GM21367 (cell line): ENCODE measurements at regions not wholly inside any gene's neighbourhood (a gene's known extent, or its start where the extent isn't known, plus 50 kb on each side); places are given as distances from the start of the nearest gene placed in this dataset.
"Not testable (repeated sequence)": the region's sequence is repeated elsewhere in the genome, so short reads cannot be mapped to it uniquely, and the experiment has no call there.

Experiments
- ATAC-seq: cut with Tn5 transposase; IDR thresholded peaks from one replicate; pipeline ENCODE4 v1.9.1; 2021; ENCODE audit not compliant: unreplicated experiment

GRCh38 chr16:16448423-16448822 is 69.5 kb downstream of the NPIPA7 start:
- ATAC-seq: not testable (repeated sequence)

DNA sequence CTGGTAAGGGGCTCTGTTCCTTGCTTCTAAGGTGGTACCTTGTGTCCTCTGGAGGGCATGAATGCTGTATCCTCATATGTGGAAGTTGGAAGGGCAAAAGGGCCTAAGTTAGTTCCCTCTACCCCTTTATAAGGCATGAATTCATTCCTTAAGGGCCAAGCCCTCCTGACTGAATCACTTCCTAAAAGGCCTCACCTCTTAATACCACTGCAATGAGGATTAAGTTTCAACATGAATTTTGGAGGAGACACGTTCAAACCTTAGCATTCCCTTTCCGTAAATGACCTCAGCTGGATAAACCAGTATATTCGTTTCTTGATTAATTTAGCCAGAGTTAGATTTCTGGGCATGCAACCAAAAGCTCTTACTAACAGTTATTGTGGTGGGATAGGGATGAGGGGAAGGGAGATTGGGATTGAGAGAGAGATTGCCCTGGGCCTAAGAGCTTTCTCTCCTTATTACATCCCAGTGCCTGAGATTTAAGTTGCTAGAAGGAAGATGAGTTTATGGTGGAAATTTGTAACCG is 70.8 kb downstream of the NPIPA7 start:
- not testable (repeated sequence) for ATAC-seq

DNA sequence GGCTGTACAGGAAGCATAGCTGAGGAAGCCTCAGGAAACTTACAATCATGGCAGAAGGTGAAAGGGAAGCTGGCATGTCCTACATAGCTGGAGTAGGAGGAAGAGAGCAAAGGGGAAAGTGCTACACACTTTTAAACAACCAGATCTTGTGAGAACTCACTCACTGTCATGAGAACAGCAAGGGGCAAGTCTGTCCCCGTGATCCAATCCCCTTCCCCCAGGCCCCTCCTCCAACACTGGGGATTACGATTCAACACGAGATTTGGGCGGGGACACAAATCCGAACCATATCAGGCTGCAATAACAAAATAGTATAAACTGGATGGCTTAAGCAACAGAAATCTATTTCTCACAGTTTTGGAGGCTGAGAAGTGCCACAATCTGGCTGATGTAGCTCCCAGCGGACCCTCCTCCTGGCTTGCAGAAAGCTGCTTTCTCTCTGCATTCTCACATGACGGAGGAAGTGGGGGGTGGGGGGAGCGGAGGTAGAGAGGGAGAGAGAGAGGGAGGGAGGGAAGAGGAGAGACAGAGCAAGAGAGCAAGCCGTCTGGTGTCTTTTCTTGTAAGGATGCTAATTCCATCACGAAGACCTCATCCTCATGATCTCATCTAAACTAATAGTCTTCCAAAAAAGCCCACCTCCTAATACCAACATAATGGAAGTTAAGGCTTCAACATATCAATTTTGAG is 72.9 kb downstream of the NPIPA7 start:
- ATAC-seq: not testable (repeated sequence)

DNA sequence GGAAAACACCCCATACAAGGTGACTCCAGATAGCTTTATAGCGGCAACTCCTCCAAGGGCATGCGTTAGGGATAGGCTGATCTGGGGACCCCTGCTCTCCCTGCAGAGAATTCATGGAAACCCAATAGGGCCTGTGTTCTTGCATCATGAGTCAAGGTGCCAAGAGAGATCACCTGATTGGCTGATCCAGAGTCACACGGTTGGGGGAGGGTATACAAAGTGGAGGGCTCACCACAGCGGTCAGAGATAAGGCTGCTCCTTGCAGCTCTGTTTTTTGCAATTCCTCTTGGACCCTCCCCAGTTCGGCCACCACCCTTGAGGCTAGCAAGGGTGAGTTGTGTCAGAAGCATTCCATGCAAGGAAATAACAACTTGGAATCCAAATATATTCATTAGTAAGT is 79.6 kb downstream of the NPIPA7 start:
- ATAC-seq: not testable (repeated sequence)

GRCh38 chr16:16463792-16464191 is 84.9 kb downstream of the NPIPA7 start:
- ATAC-seq: not testable (repeated sequence)

GRCh38 chr16:16488919-16489318 is 110.0 kb downstream of the NPIPA7 start:
- not testable (repeated sequence) for ATAC-seq

DNA sequence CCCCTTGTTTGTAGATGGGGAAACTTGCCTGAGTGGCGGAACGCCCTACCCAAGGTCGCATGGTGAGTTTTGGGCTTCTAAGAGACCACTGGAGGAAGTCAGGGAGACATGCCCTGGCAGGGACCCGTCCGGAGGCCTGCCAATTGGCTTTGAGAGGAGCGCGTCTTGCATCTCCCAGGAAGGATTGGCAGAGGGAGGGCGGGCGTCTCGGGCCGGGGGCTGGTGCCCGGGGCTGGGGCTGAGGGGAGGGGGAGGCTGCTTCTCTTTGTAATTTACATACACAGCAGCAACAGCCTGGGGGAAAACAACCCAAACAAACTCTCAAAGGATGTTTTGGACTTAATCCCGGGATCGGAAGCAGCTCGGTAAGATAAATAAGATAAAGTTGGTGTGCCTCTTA is 110.5 kb downstream of the NPIPA7 start:
- not testable (repeated sequence) for ATAC-seq

DNA sequence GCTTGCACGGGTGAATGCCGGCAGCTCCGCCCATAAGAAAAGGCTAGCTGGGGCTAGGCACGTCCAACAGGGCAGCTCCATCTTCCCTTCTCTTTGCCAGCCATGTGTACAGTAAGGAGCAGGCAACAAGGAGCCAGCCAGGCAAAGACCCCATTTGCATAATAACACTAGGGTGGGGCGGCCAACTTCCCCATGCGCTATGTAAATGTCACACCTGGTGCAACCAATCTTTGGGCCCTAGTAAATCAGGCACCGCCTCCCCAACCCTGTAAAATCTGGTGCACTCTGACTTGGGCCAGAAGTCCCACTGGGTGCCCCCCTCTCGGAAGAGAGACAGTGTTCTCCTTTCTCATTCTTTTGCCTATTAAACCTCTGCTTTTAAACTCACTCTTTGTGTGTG is 115.2 kb downstream of the NPIPA7 start:
- not testable (repeated sequence) for ATAC-seq

- ATAC-seq: not testable (repeated sequence)
These were observed 116.1 kb downstream of the NPIPA7 start for GRCh38 chr16:16494998-16495397.

- ATAC-seq: not testable (repeated sequence)
These were observed 120.9 kb downstream of the NPIPA7 start for GRCh38 chr16:16499875-16500274.

DNA sequence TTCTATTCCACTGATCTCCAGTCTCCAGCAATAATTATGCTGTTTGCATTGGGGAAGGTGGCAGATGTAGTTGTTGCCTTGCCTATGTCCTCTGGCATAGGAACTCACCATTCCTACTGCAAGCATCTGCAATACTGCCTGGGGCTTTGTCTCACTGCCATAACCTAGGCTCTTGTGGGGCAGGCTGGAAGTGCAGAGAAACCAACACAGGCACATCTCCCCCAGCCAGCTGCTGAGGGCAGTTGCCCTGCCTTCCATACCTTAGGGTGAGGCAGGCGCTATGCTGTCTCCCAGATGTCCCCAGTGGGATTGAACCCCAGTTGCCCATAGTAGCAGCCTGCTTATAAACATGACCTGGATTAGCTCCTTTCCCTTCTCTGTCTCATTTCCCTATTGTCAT is 128.1 kb downstream of the NPIPA7 start:
- not testable (repeated sequence) for ATAC-seq

- not testable (repeated sequence) for ATAC-seq
These were observed 129.4 kb downstream of the NPIPA7 start for GRCh38 chr16:16508344-16508743.

DNA sequence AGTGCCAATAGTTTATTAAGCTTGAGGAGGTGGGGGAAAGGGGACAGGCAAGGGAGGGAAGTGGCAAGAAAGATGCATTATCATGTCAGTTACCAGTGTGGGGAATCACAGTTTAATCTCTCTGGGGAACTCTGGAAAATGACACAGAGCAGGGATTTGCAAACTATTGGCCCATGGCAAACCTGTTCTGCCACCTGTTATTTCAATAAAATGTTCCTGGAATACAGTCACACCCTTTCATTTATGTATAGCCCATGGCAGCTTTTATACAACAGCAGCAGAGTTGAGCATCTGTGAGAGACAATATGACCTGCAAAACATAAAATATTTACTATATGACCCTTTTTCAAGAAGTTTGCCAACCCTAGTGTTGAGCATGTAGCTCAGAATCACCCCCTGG is 140.5 kb downstream of the NPIPA7 start:
- ATAC-seq: not testable (repeated sequence)

- ATAC-seq: not testable (repeated sequence)
These were observed 142.5 kb downstream of the NPIPA7 start for GRCh38 chr16:16521239-16522002.

- ATAC-seq: not testable (repeated sequence)
These were observed 148.1 kb downstream of the NPIPA7 start for GRCh38 chr16:16526998-16527397.

- ATAC-seq: not testable (repeated sequence)
These were observed 151.8 kb downstream of the NPIPA7 start for GRCh38 chr16:16530744-16531143.

DNA sequence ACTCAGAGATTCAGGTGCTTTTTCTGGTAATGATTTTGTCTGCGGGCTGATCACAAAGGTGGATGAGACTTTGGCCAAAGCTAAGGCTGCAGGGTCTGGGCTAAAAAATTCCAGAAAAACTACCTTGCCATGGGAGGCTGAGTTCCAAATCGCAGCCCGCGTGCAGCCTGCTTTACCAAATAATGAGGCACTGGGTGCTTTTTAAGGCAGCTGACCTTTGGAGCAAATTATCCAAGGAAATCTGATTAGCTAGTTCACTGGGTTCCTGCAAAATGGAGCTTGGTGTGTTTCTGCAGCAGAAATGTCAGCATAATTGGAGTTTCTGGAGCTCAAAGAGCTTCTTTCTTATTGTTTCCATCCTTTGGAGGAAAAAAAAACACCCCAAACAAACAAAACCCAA is 156.6 kb downstream of the NPIPA7 start:
- ATAC-seq: not testable (repeated sequence)

DNA sequence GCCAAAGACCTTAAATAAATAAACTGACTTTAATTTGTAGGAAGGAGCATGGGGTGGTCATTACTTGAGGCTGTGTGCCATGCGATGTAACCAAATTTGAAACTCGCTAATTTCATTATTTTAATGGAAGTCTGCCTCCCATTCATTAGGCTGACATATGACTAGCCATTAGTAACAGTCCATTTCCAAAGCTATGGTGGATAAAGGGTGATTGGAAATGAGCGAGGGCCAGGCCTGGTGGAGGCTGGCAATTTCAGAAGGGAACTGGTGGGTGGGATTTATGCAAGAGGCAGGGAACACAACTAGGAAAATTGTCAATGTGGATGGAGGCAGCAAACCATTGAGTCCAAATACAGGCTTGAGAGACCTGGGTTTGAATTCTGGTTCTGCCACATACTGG is 157.2 kb downstream of the NPIPA7 start:
- not testable (repeated sequence) for ATAC-seq

- ATAC-seq: not testable (repeated sequence)
These were observed 170.8 kb downstream of the NPIPA7 start for GRCh38 chr16:16549710-16550109.

DNA sequence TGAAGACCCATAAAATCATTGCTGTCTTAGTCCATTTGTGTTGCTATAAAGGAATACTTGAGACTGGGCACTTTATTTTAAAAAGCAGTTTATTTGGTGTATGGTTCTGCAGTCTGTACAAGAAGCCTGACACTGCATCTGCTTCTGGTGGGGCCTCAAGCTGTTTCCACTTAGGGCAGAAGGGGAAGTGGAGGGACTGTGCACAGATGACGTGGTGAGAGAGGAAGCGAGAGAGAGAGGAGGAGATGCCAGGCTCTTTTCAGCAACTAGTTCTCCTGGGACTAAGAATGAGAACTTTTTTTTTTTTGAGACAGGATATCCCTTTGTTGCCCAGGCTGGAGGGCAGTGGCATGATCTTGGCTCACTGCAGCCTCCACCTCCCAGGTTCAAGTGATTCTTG is 171.9 kb downstream of the NPIPA7 start:
- not testable (repeated sequence) for ATAC-seq

- not testable (repeated sequence) for ATAC-seq
These were observed 173.9 kb downstream of the NPIPA7 start for GRCh38 chr16:16552819-16553340.
